NCI-H146 treated with DMSO at 0.1 percent for 48 hours (cell line): ENCODE measurements at regions not wholly inside any gene's neighbourhood (a gene's known extent, or its start where the extent isn't known, plus 50 kb on each side); places are given as distances from the start of the nearest gene placed in this dataset.
"Not testable (repeated sequence)": the region's sequence is repeated elsewhere in the genome, so short reads cannot be mapped to it uniquely, and the experiment has no call there.

Experiments used
- DNase-seq: peaks from one replicate; lab custom pipeline; 2025; ENCODE audit not compliant: unreplicated experiment; lab: John Stamatoyannopoulos, UW

DNA sequence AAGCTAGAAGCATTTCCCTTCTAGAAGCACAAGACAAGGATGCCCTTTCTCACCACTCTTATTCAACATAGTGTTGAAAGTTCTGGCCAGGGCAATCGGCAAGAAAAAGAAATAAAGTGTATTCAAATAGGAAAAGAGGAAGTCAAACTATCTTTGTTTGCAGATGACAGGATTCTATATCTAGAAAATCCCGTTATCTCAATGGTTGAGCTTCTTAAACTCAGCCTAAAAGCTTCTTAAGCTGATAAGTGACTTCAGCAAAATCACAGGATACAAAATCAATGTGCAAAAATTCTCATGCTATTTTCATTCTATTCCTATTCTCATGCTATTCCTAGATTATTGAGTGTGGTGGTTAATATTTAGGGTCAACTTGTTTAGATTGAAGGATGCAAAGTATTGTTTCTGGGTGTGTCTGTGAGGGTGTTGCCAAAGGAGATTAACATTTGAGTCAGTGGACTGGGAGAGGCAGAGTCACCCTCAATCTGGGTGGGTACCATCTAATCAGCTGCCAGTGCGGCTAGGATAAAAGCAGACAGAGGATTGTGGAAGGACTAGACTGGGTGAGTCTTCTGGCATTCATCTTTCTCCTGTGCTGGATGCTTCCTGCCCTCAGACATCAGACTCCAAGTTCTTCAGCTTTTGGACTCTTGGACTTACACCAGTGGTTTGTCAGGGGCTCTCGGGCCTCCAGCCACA is 111.9 kb downstream of the LSMEM1 start:
- not testable (repeated sequence) for DNase-seq

DNA sequence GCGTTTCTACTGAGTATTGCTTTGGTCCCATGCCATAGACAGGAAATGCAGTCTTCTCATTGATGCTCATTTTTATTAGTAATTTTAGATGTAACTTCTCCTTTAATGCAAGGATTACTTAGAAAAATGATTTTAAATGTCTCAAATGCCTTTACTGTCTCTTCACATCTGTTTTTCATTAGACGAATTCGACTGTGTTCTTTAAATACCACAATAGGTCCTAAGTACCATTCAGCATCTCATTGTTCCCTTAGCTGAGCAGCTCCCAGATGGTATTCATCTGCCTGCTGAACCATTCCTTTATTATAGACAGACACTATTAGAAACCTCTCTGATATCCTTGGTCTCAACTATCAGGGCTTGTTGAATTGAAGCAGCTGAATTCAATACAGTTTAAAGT is 113.6 kb downstream of the LSMEM1 start:
- no peak for DNase-seq

DNA sequence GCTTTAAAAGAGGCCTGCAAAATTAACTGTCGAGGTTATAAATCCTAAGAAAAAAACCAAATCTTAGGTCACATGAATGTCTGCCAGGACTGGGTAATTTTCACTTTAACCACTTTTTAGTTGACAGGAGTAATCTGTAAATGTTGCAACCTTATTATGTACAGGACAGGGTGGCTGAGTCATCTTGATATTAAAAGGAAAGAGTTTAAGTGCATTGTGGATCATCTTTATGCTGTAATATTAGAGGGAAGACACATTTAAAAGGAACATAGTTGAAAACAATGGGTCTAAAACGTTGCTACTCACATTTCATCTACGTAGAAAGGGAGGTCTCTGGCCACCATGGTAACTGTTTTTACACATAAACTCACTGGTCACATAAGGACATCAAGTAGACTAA is 115.5 kb downstream of the LSMEM1 start:
- DNase-seq: no peak

DNA sequence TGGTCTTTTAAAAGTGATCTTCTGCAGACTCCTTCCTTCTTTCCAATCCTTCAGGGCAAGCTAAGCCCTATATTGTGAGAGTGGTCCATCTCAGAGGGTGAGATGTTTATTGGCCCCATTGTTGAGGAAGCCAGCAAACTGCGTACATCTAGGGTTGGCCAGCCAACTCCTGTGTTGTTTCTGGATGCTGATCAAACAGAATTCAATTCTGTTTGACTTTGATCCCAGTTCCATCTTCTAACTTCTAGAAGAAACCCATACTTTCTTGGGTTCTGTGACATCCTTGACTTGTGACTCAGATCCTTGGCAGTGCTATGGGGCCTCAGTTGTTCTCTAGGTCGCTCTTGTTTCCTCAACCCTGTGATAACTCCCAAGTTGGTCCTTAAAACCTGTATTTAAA is 116.2 kb downstream of the LSMEM1 start:
- DNase-seq: no peak

DNA sequence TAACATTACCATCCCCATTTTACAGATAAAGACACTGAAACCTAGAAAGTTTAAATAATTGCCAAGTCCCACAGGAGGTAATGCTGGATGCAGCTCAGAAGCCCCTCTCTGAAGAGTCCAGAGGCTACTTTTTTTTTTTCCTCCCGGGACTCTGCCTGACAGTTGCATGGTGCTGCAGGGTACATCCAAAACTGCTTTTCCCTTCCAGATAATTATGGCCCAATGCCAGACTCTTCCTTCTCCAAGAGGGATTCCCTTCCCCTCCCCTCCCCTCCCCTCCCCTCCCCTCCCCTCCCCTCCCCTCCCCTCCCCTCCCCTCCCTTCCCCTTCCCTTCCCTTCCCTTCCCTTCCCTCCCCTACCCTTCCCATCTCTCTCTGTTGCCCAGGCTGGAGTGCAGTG is 122.9 kb downstream of the LSMEM1 start:
- DNase-seq: no peak

DNA sequence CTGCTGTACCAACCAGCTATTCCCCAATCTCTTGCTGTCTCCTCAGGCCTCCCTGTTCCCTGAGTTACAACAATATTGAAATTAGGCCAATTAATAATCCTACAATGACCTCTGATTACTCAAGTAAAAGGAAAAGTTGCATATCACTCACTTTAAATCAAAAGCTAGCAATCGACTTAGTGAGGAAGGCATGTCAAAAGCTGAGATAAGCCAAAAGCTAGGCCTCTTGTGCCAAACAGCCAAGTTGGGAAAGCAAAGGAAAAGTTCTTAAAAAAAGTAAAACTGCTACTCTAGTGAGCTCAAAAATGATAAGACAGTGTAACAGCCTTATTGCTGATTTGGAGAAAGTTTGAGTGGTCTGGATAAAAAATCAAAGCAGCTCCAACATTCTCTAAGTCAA is 129.8 kb downstream of the LSMEM1 start:
- no peak for DNase-seq

DNA sequence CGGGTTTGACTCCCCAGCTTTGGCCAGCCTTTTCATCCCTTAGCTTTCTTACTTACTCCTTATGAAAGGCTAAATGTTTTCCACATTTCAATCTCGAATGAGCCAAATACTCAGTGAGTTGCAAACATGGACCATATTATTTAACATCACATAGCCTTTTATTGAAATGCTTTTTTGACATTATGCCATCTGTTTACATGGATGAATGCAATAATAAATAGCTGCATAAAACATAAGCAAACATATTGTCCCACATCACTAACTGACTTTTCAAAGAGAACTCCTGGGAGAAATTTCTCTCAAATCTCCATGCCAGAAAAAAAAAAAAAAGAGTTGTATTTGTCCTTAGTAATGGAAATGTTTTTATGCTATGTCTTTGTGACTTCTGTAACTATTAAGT is 134.9 kb downstream of the LSMEM1 start:
- no peak for DNase-seq

DNA sequence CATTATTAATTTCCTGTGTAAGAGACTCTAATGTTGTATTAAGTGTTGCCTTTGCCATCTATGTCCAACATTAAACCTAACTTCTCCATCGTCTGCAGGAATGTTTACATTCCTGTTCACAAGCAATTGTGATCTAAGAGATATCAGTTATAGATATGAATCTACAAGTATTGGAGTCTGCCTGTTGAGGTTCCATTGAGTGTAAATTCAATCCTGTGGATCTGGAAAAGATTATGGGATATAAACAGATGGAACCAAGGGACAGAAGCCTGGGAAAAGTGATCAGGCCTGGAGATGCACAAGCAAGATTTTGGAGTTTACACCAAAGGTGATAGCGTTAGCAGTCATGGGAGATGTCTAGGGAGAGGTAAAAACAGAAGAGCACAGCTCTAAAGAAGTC is 135.5 kb downstream of the LSMEM1 start:
- no peak for DNase-seq

DNA sequence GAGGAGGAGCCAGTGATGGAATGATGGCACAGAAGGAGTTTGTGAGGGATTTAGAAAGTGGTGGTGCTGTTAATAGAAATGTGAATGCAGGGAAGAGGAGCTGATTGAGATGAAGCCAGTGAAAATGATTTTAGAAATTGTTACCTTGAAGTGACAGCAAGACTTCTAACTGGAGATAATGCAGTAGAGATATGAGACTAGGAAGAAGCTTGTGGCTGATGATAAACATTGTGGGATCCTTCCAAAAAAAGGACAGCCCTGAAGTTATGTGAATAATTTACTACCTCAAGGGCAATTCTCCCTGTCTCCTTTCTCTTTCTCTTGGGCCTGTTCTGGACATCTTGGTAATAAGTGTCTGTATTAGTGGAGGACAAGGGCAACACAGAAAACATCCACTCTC is 138.6 kb downstream of the LSMEM1 start:
- no peak for DNase-seq

DNA sequence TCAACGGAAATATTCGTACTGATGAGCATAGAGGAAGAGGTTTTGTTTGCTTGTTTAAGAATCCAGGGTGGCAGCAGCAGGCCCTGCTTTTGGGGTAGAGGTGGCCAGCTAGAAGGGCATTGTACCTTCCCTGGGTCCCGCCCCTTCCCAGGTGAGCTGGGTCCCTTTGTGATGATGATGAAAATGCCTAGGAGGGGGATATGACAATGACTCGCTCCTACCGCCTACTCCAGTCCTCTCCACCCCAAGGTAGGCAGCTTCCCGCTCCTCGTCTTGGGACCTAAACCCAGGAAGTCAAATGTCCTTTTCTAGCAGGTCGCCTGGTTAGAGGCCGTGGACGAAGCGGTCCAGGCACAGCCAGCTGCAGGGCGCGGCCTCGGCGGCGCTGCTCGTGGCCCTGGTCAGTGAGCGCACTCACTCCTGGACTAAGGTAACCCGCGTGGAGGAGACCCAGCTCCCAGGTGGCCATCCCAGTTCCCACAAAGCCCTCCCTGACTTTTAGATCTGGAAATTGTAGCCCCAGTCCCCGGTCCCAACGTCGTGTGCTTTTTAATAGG is 141.4 kb downstream of the LSMEM1 start:
- no peak for DNase-seq

DNA sequence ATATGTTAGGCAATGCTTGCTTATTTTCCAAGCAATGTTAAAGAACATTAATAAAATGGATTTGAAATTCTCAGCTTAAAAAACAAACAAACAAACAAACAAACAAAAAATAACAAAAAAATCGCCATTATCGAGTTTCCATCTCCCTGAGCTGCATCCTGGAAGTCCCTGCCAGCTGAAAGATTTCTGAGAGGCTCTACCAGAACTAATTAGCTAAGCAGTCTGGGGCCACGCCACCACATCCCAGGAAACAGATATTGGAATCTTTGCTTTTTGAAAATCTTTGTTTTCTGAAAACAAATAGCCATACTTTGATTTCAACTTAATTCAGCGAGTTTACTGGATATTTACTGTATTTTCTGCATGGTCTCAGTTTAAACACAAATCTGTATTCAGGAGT is 143.6 kb downstream of the LSMEM1 start:
- no peak for DNase-seq

DNA sequence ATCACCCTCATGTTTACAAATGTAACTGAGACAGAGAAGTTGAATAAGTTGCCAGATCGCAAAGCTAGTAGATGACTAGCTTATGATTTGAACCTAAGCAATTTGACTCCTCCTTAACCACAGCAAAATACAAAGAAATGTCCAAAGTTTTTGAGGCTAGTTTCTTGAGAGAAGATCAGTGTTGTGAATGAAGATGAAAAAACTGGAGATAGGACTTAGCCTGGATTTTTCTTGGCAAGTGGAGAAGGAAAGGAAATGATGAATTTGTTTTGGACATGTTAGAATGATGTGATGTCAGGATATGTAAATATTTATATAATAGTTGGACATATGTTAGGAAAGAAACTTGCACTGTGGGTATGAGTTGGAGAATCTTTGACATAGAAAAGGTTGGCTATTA is 149.8 kb downstream of the LSMEM1 start:
- DNase-seq: no peak

DNA sequence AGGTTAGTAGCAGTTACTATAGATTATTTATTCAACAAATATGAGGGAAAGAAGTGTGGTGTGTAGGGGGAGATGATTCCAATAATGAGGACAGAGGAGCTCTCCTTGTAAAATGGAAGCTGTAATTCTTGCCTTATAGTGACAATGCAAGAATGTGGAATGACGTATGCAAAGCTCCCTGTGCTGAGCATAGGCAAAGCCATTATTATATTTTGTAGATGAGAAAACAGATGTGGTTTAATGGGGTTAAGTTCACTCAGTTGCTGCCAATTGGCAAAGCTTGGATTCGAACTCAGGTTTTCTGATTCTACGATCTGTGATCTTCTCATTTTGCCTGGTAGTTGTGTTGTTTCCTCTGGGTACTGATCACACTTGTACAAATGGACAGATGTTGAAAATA is 153.3 kb downstream of the LSMEM1 start:
- no peak for DNase-seq

DNA sequence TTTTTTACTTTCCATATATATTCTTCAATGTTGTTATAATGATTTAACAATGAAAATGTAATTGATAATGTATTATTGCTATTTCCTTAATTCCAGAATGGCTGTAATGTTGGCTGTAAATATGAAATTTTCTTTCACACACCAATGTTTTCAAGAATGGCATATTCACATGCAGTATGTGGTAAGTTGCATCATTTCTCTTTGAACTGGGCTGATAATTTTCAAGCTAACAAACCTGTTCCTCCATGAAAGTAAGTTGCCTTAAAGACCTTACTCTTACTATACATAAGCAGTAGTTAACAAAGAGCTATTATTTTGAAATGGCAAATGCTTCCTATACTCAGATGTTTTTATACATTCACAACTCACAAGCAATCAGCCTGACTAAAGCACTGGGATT is 154.5 kb downstream of the TMEM168 start:
- DNase-seq: no peak

DNA sequence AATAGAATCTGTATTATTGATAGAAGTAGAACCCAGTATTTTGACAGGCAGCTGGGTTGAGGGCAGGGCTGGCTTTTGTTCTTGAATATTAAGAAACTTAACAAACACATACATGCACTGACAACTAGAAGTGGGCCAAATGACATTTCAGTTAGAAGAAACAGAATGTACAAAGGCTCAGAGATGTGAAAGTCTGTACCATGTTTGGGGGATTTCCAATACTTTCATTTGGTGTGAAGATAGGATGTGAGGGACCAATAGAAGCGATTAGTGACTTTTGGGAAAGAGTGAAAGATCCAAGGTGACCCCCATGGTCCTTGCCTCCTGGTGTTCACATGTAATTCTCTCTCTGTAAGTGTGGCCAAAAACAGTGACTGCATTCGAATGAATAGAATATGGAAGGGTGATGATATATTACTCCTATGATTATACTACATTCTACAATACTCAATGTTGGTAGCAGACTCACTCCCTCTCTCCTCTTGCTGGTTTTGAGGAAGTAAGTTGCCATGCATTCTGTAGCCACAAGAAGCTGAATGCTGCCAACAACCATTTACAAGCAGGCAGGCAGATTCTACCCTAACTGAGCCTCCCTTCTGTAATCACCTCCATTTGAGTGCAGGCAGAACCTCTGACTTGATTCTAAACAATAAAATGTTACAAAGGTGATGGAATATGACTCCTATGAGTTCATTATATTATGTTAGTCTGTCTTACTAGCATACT is 151.4 kb downstream of the TMEM168 start:
- no peak for DNase-seq

DNA sequence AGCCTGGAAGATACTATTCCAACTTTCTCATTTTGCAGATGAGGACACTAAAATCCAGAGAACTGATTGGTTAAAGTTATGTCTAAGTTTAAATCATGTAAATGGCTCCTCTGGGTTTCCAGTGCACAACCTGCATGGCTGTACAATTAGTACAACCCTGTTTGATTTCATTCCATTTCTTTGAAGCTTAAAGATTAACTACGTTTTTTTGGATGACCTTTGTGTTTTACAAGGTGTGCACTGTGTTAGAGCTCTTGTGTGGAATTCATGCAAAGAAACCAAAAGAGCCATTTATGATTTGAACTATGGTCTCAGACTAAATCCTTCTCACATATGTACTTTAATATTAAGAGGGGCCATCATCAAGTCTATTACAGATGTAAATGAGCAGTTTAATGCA is 149.5 kb downstream of the TMEM168 start:
- DNase-seq: no peak

DNA sequence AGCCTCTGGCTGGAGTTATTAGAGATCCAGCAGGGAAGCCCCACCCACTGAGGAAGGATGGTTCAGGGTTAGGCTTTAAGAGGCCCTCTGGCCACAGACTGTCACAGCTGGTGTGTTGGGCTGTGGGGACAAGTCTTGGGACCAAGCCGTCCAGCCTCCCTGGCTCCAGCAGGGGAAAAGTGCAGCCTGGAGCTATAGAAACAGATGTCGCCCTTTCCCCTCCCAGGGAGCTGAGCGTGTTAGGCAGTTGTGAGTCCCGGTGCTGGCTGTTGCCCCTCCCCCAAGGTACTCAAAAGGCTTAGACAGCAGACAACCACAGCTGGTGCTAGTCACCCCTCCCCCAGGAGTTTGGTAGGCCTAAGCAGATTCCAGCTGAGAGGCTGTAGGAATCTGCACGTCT is 143.4 kb downstream of the TMEM168 start:
- no peak for DNase-seq

DNA sequence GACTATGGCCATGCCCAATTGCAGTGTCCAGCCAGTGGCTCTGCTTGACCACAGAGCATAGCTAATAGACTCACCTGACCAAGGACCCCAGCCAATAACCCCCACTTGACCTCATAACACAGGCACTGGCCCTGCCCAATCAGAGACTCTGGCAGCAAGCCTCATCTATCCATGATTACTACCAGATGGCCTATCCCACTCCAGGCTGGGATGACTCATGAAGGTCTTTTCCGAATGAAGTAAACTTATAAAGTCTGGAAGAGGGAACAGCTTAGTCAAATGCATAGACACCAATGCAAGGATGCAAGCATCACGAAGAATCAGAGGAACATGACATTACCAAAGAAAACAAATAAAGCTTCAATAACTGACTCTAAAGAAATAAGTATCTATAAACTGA is 141.4 kb downstream of the TMEM168 start:
- DNase-seq: no peak

DNA sequence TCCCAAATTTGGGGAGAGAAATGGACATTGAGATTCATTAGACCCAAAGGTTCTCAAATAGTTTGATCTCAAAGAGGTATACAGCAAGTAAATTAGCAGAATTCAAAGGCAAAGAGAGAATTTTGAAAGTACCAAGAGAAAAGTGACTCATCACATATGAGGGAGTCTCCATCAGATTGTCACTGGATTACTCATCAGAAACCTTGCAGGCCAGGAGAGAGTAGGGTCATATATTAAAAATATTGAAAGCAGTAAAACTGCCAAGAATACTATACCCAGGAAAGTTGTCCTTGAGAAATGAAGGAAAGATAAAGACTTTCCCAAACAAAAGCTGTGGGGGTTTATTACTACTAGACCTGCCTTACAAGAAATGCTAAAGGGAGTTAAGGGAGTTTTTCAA is 140.6 kb downstream of the TMEM168 start:
- no peak for DNase-seq

DNA sequence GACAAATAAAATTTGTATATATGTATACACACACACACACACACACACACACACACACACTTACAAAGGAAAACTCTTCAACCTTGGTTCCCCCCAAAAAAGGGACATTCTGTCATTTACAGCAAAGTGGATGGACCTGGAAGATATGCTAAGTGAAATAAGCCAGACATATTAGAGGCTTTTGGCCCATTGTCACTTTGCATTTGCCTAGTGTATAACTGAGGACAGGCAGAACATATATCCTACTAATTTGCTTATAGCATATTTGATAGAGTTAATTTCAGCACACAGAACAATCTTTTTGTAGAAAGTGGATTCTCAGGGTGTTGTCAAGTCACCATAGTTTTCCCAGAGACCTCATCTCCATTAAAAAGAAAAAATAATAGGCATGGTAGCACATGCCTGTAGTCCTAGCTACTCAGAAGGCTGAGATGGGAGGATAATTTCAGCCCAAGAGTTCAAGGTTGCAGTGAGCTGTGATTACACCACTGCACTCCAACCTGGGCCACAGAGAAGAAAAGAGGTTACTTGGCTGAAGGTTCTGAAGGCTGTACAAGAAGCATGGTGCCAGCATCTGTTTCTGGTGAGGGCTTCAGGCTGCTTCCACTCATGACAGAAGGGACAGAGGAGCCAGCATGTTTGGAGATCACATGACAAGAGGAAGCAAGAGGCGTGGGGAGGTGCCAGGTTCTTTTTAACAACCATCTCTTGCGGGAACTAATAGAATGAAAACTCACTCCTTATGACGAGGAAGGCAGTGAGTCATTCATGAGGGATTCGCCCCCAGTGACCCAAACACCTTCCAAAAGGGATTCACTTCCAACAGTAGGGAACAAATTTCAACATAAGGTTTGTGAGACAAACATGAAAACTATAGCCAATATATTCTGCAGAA is 135.6 kb downstream of the TMEM168 start:
- no peak for DNase-seq

DNA sequence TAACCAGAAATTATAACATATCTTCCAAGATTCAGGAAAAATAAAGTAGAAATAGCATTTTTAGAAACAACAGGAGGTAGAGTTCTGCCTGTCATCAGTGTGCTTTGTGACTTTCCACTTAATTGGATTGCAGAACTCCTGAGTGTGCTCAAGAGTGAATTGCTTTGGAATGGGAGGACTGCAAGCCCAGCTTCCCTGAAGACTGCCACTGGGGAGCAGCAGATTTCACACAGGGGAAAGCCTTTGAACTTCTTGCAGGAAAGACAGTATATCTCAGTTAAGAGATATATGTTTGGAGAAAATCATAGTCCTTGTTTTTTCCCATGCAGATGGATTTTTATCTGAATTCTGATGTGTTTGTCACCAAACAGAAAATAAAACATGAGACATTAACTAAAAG is 124.5 kb downstream of the TMEM168 start:
- no peak for DNase-seq

DNA sequence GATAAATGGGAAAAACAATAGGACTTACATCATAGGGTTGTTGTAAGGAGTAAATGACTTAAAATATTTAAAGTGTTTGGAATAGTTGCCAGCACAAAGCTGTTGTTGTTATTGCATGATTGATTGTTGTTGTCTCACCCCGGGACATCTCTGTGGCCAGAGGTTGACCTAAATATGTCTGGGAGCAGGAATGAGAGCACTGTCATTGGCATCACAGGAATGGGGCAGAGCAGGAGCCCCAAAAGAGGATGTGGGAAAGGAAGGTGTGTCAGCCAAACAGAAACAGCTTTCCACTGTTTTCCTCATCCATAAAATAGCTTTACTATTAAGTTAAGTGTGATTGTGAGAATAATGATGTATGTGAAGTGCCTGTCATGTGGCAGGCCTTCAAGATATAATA is 121.6 kb downstream of the TMEM168 start:
- no peak for DNase-seq
